SH-SY5Y (cell line): ENCODE measurements at regions not wholly inside any gene's neighbourhood (a gene's known extent, or its start where the extent isn't known, plus 50 kb on each side); places are given as distances from the start of the nearest gene placed in this dataset.

Experiments
- GATA2 ChIP-seq: IDR thresholded peaks from 2 replicates; pipeline ENCODE4 v1.6.1; 2011; ENCODE audit warnings: mild to moderate bottlenecking, low read depth, low read length
- GATA3 ChIP-seq: IDR thresholded peaks from 2 replicates; pipeline ENCODE4 v1.6.1; 2011; ENCODE audit warnings: low read depth, mild to moderate bottlenecking, low read length, moderate library complexity

GRCh38 chr9:109914280-109915027 is 134.5 kb downstream of the PALM2AKAP2 start:
- TF ChIP-seq GATA2 = no peak
- TF ChIP-seq GATA3 = no peak
